Mesothelial cell of epicardium (in vitro differentiated cells): ENCODE measurements at regions not wholly inside any gene's neighbourhood (a gene's known extent, or its start where the extent isn't known, plus 50 kb on each side); places are given as distances from the start of the nearest gene placed in this dataset.

Experiments
- DNase-seq, 2 experiments: peaks; one replicate each; pipeline ENCODE4 v3.0.0; 2021; ENCODE audit warnings: low spot score in 2 of 2; ENCODE audit not compliant: unreplicated experiment in 2 of 2
- H3K27ac Mint-ChIP-seq: 2 replicates; pipeline ENCODE4 v1.8.0; 2021; ENCODE audit warnings: mixed read lengths
- H3K27me3 Mint-ChIP-seq: 2 replicates; pipeline ENCODE4 v1.8.0; 2021; ENCODE audit warnings: low read depth, mixed read lengths
- H3K36me3 Mint-ChIP-seq: 2 replicates; pipeline ENCODE4 v1.8.0; 2021; ENCODE audit warnings: mixed read lengths
- H3K4me1 Mint-ChIP-seq: 2 replicates; pipeline ENCODE4 v1.8.0; 2021; ENCODE audit warnings: mixed read lengths
- H3K4me3 Mint-ChIP-seq: 2 replicates; pipeline ENCODE4 v1.8.0; 2021; ENCODE audit warnings: mild to moderate bottlenecking, moderate library complexity, mixed read lengths
- H3K9me3 Mint-ChIP-seq: 2 replicates; pipeline ENCODE4 v1.8.0; 2021; ENCODE audit warnings: mixed read lengths
- CTCF ChIP-seq: fragments of 200-600 bp; sonication (generic); IDR thresholded peaks from one replicate; pipeline ENCODE4 v1.5.0; 2021; ENCODE audit warnings: antibody characterized with exemption; ENCODE audit not compliant: unreplicated experiment

DNA sequence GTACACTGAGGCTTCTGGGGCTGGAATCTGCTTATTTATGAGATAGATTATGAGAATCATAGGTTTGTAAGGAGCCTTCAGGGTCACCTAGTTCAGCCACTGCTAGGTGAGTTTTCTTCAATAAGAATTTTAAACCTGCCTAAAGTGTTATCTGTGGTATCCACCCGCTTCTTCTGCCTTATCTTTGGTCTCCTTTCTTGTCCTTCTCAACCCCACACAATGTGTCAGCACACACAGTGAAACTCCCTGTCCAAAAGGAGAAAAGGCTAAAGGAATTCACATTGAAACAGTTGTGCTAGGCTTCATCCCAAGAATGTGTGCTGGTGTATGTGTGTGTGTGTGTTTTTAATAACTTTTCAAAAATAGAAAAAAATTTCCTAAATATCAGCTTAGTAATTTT, 259.3 kb upstream of the BTG1 start:
- Mint-ChIP-seq H3K36me3 (no peaks in the 10 kb centered on the region), H3K27me3 (peaks cover 2% of the 10 kb centered on the region), H3K27ac (no peak overlapping the region), H3K4me3 (no peak overlapping the region), H3K4me1 (peaks cover 14% of the 10 kb centered on the region), H3K9me3 (peaks cover 9% of the 10 kb centered on the region)
- no peak for TF ChIP-seq CTCF
- no peak for DNase-seq

DNA sequence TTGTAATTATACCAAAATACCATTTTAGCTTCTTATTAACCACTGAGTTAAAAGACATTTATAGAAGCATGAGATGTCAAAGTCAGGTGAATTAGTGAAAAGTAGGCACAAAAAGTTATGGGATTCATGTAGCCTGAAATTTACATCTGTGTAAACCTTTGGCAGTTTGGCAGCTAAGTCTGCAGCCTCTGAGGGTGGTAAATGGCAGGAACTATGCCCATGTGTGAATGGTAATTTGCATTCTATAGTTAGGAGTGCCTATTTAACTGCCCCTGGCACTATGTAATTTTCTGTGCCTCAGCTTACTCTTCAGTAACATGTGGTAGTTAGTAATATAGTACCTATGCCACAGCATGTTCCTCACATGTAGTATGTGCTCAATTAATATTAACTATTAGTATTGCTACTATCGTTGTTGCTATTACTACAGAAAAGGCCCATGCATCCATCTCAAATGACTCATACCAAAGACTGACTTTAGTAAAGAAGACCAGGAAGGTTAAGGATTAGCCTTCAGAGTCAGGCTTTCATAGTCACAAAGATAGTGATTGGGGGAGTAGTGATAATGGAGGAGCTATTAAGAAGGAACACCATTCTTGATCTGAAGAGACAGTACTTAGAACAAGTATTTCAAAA, 258.7 kb upstream of the BTG1 start:
- Mint-ChIP-seq H3K27ac (no peak overlapping the region), H3K27me3 (peaks cover 2% of the 10 kb centered on the region), H3K4me3 (no peak overlapping the region), H3K9me3 (peaks cover 9% of the 10 kb centered on the region), H3K4me1 (peaks cover 17% of the 10 kb centered on the region), H3K36me3 (no peaks in the 10 kb centered on the region)
- DNase-seq, result no peak
- TF ChIP-seq CTCF, result no peak

DNA sequence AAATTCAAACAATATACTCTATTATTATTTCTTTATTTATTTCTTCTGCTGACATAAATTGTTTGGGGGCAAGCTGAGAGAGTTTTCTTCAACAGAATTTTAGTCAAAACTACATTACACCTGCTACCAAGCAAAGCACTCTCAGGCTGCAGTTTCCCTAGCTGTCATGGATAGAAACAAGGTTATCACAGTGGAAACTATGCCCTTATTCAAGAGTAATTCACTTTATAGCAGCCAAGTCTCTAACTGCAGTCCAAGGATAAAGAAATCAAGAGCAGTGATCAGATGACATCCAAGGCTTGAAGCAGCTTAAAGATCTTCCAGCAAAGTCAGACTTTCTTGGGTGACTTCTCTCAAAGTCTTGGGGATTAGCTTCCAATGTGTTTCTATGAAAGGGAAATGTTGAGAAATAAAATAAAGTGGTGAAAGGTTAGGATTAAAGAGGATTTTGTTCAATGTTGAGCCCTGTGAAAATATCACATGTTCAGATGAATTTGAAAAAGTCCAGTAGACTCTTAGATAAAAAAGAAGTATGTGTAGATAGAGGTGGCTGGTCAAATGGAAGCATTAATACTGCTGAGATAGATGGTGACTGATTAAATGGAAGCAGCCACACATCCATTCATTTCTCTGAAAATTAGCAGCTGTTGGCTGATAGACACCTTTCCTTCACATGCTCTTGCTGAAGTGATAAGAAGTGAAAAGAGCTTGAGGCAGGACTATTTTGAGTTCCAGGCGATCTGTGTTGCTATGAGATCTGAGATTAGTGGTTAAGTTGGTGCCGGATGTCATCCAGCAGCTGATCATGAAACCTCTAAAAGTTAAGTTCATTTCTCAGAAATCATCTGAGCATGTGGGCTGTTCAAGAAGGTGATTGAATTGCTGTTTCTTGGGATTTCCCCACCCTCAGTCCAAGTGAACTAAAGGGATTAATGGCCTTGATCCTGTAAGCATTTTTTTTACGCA, 257.8 kb upstream of the BTG1 start:
- Mint-ChIP-seq H3K36me3 (no peaks in the 10 kb centered on the region), H3K4me3 (no peak overlapping the region), H3K27ac (no peak overlapping the region), H3K4me1 (peaks cover 26% of the 10 kb centered on the region), H3K9me3 (peaks cover 6% of the 10 kb centered on the region), H3K27me3 (peaks cover 2% of the 10 kb centered on the region)
- no peak for TF ChIP-seq CTCF
- DNase-seq, result no peak

DNA sequence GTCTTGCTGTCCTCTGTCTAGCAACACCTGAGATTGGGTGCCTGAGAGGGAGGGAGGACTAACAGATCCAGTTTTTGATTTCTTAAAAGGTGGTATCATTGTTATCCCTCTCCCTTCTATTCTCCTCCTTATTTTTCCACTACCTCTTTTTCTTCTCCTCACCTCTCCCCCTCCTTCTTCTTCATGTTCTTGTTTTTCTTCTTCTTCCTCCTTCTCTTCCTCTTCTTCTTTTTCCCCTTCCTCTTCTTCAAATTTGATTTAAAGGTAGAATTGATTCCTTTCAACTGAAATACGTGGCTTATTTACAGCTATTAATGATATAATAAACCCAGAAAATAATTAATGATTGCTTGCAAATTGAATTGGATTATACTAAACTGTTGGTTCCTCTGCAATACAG, 256.8 kb upstream of the BTG1 start:
- H3K9me3 Mint-ChIP-seq, result no peaks in the 10 kb centered on the region
- H3K4me3 Mint-ChIP-seq, result no peak overlapping the region
- no peak for DNase-seq
- H3K4me1 Mint-ChIP-seq, result peaks cover 27% of the 10 kb centered on the region
- TF ChIP-seq CTCF, result no peak
- H3K36me3 Mint-ChIP-seq, result no peaks in the 10 kb centered on the region
- peaks cover 2% of the 10 kb centered on the region for H3K27me3 Mint-ChIP-seq
- H3K27ac Mint-ChIP-seq, result no peak overlapping the region

DNA sequence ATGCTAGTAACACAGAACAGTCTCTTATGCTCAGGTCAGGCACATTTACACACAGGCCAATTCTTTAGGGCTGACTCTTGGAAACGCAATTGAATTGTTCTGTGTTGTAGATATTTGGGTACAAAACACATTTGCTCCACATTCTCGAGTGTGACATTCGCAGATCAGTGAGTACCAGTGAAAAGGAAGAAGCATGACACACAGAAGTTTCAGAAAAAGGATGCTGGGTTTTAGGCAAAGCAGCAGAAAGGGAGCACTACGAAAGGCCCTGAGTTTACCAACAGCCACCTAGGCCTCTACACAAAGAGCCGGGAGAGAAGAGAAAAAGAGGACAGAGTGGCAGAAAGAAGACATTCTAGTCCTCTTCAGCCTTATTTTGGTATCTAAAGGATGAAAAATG, 254.4 kb upstream of the BTG1 start:
- Mint-ChIP-seq H3K27me3 (peaks cover 2% of the 10 kb centered on the region), H3K4me3 (no peak overlapping the region), H3K36me3 (peaks cover 2% of the 10 kb centered on the region), H3K27ac (no peak overlapping the region), H3K9me3 (peaks cover 6% of the 10 kb centered on the region), H3K4me1 (peaks cover 38% of the 10 kb centered on the region)
- DNase-seq, result no peak
- no peak for TF ChIP-seq CTCF
